ENCODE measurements at regions not wholly inside any gene's neighbourhood (a gene's known extent, or its start where the extent isn't known, plus 50 kb on each side); places are given as distances from the start of the nearest gene placed in this dataset.

DNA sequence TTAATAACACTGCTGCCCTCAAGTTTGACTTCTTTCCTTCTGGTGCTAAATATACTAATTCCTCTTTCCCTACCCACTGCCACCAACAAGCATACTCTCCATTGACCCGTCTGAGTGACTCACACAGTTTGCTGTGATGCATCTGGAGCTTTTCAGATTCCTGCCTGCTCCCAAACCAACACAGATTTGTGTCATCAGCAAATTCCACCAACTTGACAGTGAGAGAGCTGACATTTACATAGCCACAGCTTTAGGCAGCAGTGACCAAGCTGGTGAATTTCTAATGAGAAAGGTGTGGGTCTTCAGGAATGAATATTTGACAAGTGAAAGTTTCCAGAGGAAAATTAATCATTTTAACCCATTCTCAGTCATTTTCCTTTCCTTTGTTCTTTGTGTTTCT is 96.5 kb upstream of the PRICKLE2 start:
- peak overlapping the region in 2 of 3 donors; percentile 48 to 74 for H3K27ac ChIP-seq
- DNase-seq = peak; percentile 46 to 59
- intact Hi-C loops (cut with DNase I) = no loop called here

DNA sequence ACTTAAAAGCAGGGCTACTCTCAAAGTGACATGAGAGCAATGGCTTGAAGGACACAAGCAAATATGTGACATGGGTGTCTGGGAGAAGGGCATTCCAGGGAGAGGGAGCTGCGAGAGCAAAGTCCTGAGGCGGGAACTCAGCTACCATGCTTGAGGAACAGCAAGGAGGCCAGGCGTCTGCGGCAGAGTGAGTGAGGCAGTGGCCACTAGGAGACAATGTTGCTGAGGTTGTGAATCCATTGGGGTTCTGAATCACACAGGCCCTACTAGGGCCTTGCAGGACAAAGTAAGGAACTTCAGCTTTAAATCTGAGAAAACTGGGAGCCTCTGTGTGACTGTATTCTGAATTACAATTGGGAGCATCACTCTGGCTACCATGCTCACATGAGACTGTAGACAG is 94.1 kb upstream of the PRICKLE2 start:
- intact Hi-C loops (cut with DNase I) = no loop called here
- Histone ChIP-seq H3K36me3 (no peaks in the 10 kb centered on the region), H3K4me1 (peaks cover 0 to 12% of the 10 kb centered on the region in 2 donors), H3K4me3 (replicated peaks in 1 of 3) (no peak overlapping the region), H3K9me3 (no peaks in the 10 kb centered on the region), H3K27me3 (no peaks in the 10 kb centered on the region), H3K27ac (no peak overlapping the region)
- TF ChIP-seq, protein P1, sequence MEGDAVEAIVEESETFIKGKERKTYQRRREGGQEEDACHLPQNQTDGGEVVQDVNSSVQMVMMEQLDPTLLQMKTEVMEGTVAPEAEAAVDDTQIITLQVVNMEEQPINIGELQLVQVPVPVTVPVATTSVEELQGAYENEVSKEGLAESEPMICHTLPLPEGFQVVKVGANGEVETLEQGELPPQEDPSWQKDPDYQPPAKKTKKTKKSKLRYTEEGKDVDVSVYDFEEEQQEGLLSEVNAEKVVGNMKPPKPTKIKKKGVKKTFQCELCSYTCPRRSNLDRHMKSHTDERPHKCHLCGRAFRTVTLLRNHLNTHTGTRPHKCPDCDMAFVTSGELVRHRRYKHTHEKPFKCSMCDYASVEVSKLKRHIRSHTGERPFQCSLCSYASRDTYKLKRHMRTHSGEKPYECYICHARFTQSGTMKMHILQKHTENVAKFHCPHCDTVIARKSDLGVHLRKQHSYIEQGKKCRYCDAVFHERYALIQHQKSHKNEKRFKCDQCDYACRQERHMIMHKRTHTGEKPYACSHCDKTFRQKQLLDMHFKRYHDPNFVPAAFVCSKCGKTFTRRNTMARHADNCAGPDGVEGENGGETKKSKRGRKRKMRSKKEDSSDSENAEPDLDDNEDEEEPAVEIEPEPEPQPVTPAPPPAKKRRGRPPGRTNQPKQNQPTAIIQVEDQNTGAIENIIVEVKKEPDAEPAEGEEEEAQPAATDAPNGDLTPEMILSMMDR (IDR thresholded peaks at IDR 0.05) = no peak
- TF ChIP-seq POLR2A (IDR thresholded peaks at IDR 0.05) = no peak
- DNase-seq = no peak
- WGBS, 2 donors = 90 to 92% methylated on average over 4 of the region's 4 CpGs

More for the DNA sequence above, 96.5 kb upstream of the PRICKLE2 start:
- H3K9me3 ChIP-seq = no peaks in the 10 kb centered on the region
- H3K36me3 ChIP-seq = no peaks in the 10 kb centered on the region
- peaks cover 0 to 12% of the 10 kb centered on the region in 2 donors for H3K4me1 ChIP-seq
- no peaks in the 10 kb centered on the region for H3K27me3 ChIP-seq
- TF ChIP-seq POLR2A (IDR thresholded peaks at IDR 0.05) = peak in 1 of 2 donors; percentile 31
- TF ChIP-seq, protein P1 (IDR thresholded peaks at IDR 0.05) = no peak
- WGBS, 2 donors = 3 to 10% methylated on average over 1 of the region's 1 CpG
- H3K4me3 ChIP-seq (replicated peaks in 1 of 3) = no peak overlapping the region

DNA sequence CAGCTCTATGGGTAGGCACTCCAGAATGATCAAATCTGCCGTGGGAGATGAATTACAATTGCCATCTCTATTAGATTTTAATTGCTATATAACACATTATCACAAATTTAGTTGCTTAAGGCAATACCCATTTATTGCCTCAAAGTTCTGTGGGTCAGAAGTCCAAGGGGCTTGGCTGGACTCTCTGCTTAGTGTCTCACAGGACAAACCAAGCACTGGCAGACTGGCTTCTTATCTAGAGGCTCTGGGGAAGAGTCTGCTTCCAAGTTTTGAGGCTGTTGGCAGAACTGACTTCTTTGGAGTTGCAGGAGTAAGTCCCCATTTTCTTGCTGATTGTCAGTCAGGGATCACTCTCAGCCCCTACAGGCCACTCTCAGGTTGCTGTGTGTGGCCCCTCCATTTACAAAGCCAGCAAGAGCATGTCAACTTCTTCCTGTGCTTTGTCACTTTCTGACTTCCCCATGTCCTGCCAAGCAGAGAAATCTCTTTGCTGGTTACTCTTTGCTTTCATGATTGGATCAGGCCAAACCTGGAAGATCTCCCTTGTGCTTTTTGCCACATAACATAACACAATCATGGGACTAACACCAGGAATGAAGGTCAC is 93.5 kb upstream of the PRICKLE2 start:
- no peak for DNase-seq
- 86 to 89% methylated on average over 1 of the region's 1 CpG for WGBS, 2 donors
- TF ChIP-seq POLR2A (IDR thresholded peaks at IDR 0.05) = no peak
- TF ChIP-seq, protein P1 (IDR thresholded peaks at IDR 0.05) = no peak
- Histone ChIP-seq H3K9me3 (no peaks in the 10 kb centered on the region), H3K4me1 (peaks cover 0 to 12% of the 10 kb centered on the region in 2 donors), H3K27me3 (no peaks in the 10 kb centered on the region), H3K36me3 (no peaks in the 10 kb centered on the region), H3K27ac (no peak overlapping the region), H3K4me3 (replicated peaks in 1 of 3) (no peak overlapping the region)
- intact Hi-C loops (cut with DNase I) = no loop called here

DNA sequence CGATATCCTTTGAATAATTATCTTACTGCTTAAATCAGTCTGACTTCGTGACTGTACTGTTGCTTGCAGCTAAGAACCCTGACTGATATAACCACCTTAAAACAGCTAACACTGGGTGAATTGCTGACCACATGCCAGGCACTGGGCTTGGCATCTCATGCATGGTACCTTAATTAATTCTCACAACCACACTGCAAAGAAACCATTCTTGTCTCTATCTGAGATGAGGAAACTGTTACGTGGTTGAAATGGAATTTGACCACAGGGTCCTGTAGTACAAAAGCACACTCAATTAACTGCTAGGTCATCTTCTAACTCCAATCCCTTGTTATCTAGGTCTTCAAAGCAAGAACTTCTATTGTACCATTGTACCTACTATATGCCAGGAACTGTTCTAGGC is 92.7 kb upstream of the PRICKLE2 start:
- Histone ChIP-seq H3K4me1 (peaks cover 0 to 12% of the 10 kb centered on the region in 2 donors), H3K36me3 (no peaks in the 10 kb centered on the region), H3K9me3 (no peaks in the 10 kb centered on the region), H3K27ac (no peak overlapping the region), H3K27me3 (no peaks in the 10 kb centered on the region), H3K4me3 (replicated peaks in 1 of 3) (no peak overlapping the region)
- TF ChIP-seq POLR2A (IDR thresholded peaks at IDR 0.05) = no peak
- TF ChIP-seq, protein P1 (IDR thresholded peaks at IDR 0.05) = no peak
- DNase-seq = no peak
- intact Hi-C loops (cut with DNase I) = no loop called here
- 94 to 98% methylated on average over 3 of the region's 3 CpGs for WGBS, 2 donors

DNA sequence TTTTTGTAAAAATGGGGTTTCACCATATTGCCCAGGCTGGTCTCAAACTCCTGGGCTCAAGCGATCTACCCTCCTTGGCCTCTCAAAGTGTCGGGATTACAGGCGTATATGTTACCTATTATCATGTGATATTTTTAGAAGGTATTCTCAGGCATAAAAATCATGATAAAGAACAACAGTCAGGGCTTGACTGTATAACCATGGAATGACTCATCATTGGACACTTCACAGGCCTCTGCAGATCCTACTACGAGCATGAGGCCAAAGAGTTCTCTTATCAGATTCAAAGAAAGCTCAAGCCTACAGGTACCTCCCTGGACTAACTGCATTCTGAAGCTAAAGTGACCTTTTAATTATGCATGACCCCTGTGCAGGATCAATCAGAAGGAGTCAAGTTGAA is 91.7 kb upstream of the PRICKLE2 start:
- no peak for DNase-seq
- intact Hi-C loops (cut with DNase I) = no loop called here
- H3K4me3 ChIP-seq (replicated peaks in 1 of 3) = no peak overlapping the region
- H3K27ac ChIP-seq = no peak overlapping the region
- no peak for TF ChIP-seq POLR2A (IDR thresholded peaks at IDR 0.05)
- TF ChIP-seq, protein P1 (IDR thresholded peaks at IDR 0.05) = no peak
- 91 to 98% methylated on average over 4 of the region's 4 CpGs for WGBS, 2 donors
- peaks cover 0 to 9% of the 10 kb centered on the region in 2 donors for H3K4me1 ChIP-seq
- no peaks in the 10 kb centered on the region for H3K36me3 ChIP-seq
- no peaks in the 10 kb centered on the region for H3K27me3 ChIP-seq
- no peaks in the 10 kb centered on the region for H3K9me3 ChIP-seq
